HG02943 (cell line): ENCODE measurements at regions not wholly inside any gene's neighbourhood (a gene's known extent, or its start where the extent isn't known, plus 50 kb on each side); places are given as distances from the start of the nearest gene placed in this dataset.

Source experiments
- ATAC-seq: cut with Tn5 transposase; IDR thresholded peaks from one replicate; pipeline ENCODE4 v1.9.1; 2021; ENCODE audit warnings: mild to moderate bottlenecking, low read depth, moderate library complexity; ENCODE audit not compliant: unreplicated experiment

DNA sequence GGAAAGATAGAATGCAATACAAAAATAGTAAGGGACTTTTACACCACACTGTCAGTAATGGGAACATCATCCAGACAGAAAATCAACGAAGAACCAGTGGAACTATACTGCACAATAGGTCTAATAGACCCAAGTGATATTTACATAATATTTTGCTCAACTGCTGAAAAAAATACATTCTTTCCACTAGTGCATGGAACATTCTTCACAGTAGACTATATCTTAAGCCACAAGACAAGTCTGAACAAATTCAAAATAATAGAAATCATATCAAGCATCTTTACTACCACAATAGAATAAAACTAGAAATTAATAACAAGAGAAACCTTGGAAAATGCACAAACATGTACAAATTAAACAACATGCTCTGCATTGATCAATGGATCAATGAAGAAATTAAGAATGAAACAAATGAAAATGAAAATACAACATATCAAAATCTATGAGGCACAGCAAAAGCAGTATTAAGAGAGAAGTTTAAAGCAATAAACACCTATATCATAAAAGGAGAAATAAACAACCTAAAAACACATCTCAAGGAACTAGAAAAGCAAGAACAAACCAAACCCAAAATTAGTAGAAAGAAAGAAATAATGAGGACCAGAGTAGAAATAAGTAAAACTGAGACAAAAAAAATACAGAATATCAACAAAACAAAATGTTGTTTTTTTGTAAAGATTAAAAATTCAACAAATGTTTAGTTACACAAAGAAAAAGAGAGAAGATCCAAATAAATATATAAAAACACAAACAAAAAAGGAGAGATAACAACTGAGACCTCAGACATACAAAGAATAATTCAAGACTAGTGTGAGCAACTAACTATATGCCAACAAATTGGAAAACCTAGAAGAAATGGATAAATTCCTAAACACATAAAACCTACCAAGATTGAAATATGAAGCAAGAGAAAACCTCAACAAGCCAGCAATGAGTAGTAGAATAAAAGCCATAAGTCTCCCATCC, 51.5 kb upstream of the ANTXR2 start:
- no peak for ATAC-seq
